A673 (cell line): ENCODE measurements at regions not wholly inside any gene's neighbourhood (a gene's known extent, or its start where the extent isn't known, plus 50 kb on each side); places are given as distances from the start of the nearest gene placed in this dataset.

Experiments
- BruUV-seq: library from RNA; stranded (reverse); fragments of 400-500 nt; replicated peaks from 2 replicates; lab custom pipeline; 2021; lab: Mats Ljungman, UMichigan
- CTCF ChIA-PET: fragments of 300-600 bp; sonication (Branson Sonifier 250); formaldehyde crosslinking; loops from one replicate; lab custom pipeline; 2022; ENCODE audit warnings: antibody characterized with exemption; lab: Charles Lee
- POLR2A ChIA-PET: fragments of 300-600 bp; sonication (Branson Sonifier 250); formaldehyde crosslinking; loops from one replicate; lab custom pipeline; 2022; ENCODE audit warnings: antibody characterized with exemption; ENCODE audit not compliant: low non-redundant PET; lab: Charles Lee
- DNase-seq: peaks from one replicate; pipeline ENCODE4 v3.0.0-alpha.2; 2015; ENCODE audit warnings: low spot score
- H3K27ac ChIP-seq: fragments of 200-600 bp; sonication (generic); 2 replicates; pipeline ENCODE4 v1.5.1; 2016; ENCODE audit warnings: mixed run types, low read depth, mild to moderate bottlenecking, mixed read lengths, antibody characterized with exemption, low read length; ENCODE audit not compliant: poor library complexity, severe bottlenecking
- H3K27me3 ChIP-seq: fragments of 200-600 bp; sonication (generic); replicated peaks from 2 replicates; pipeline ENCODE4 v1.6.1; 2017; ENCODE audit warnings: mixed run types, low read depth, mild to moderate bottlenecking, mixed read lengths, antibody characterized with exemption, low read length; ENCODE audit not compliant: insufficient read depth, poor library complexity
- H3K36me3 ChIP-seq: fragments of 200-600 bp; sonication (generic); 2 replicates; pipeline ENCODE4 v1.6.1; 2016; ENCODE audit warnings: mixed run types, mild to moderate bottlenecking, mixed read lengths, antibody characterized with exemption, low read length; ENCODE audit not compliant: insufficient read depth, poor library complexity, severe bottlenecking
- H3K4me1 ChIP-seq: fragments of 200-600 bp; sonication (generic); 2 replicates; pipeline ENCODE4 v1.6.1; 2017; ENCODE audit warnings: mixed run types, mild to moderate bottlenecking, mixed read lengths, antibody characterized with exemption, low read length; ENCODE audit not compliant: insufficient read depth, poor library complexity, severe bottlenecking
- H3K4me3 ChIP-seq: fragments of 200-600 bp; sonication (generic); 2 replicates; pipeline ENCODE4 v1.5.1; 2016; ENCODE audit warnings: low read depth, mixed run types, mild to moderate bottlenecking, mixed read lengths, low read length; ENCODE audit not compliant: poor library complexity, severe bottlenecking
- H3K9me3 ChIP-seq: fragments of 200-600 bp; sonication (generic); 2 replicates; pipeline ENCODE4 v1.6.1; 2016; ENCODE audit warnings: mixed run types, low read depth, mild to moderate bottlenecking, mixed read lengths, antibody characterized with exemption, low read length; ENCODE audit not compliant: poor library complexity, severe bottlenecking
- CTCF ChIP-seq: fragments of 300-800, 200-600 bp; sonication (generic); conservative IDR thresholded peaks from 2 replicates; pipeline ENCODE4 v1.5.1; 2017; ENCODE audit warnings: low read depth, mild to moderate bottlenecking, antibody characterized with exemption, low read length, moderate library complexity, mixed read lengths
- EZH2 ChIP-seq: fragments of 200-600 bp; sonication (generic); IDR thresholded peaks from 2 replicates; pipeline ENCODE4 v1.6.1; 2017; ENCODE audit warnings: borderline replicate concordance, low read depth, mild to moderate bottlenecking, mixed read lengths, antibody characterized with exemption, low read length; ENCODE audit not compliant: poor library complexity, severe bottlenecking
- intact Hi-C: fragments of 100-400 bp; cut with micrococcal nuclease; formaldehyde crosslinking; loops from one replicate; pipeline ENCODE4 v1.10.0; 2022; ENCODE audit not compliant: unreplicated experiment

DNA sequence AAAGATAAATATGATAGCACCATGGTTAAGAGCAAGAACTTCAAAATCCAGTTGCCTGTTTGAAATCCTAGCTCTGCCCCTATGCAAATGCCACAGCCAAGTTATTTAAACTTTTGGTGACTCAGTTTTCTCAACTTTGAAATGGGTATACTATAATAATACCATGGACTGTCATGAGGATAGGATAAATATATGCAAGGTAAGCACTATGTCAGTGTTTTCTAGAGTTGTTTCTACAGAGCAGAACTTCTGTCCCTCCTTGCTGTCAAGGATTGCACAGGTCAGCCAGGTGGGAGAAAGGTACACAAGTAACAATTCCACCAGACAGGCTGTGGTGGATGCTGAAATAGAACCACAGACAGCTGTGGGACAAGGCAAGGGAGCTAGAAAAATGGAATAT, 55.7 kb upstream of the BOD1L2 start:
- H3K27ac ChIP-seq, result no peak overlapping the region
- BruUV-seq, result no TSS peak
- CTCF ChIA-PET, result no interaction called here
- H3K27me3 ChIP-seq, result peaks cover 13% of the 10 kb centered on the region
- POLR2A ChIA-PET, result no interaction called here
- H3K4me3 ChIP-seq, result no peak overlapping the region
- intact Hi-C loops, result no loop called here
- H3K9me3 ChIP-seq, result no peaks in the 10 kb centered on the region
- H3K36me3 ChIP-seq, result no peaks in the 10 kb centered on the region
- TF ChIP-seq CTCF (no peak), EZH2 (no peak)
- no peaks in the 10 kb centered on the region for H3K4me1 ChIP-seq
- no peak for DNase-seq

DNA sequence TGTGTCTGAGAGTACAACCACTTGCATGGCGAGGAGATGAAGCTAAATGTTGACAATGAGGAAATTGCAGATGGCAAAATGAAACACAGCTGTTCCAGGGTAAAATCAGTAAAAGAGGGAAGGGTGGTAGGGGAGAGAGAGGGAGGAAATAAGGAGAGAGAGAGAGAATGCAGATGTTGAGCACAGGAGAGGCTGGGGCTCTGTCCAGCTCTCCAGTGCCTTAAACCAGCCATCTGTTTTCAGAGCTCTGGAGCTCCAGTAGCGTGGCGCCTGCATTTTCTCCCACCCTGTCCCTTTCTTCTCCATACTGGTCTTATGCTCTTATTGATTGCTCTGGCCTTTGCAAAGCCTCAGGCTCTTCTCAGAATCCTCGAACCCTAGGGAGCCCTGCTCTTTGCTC, 52.7 kb upstream of the BOD1L2 start:
- POLR2A ChIA-PET, result no interaction called here
- Histone ChIP-seq H3K27me3 (peaks cover 14% of the 10 kb centered on the region), H3K9me3 (no peaks in the 10 kb centered on the region), H3K27ac (no peak overlapping the region), H3K36me3 (no peaks in the 10 kb centered on the region), H3K4me1 (no peaks in the 10 kb centered on the region), H3K4me3 (no peak overlapping the region)
- no peak for TF ChIP-seq EZH2
- TF ChIP-seq CTCF, result no peak
- intact Hi-C loops, result no loop called here
- no peak for DNase-seq
- no TSS peak for BruUV-seq
- CTCF ChIA-PET, result no interaction called here

- H3K27me3 ChIP-seq, result peaks cover 15% of the 10 kb centered on the region
- DNase-seq, result no peak
- no peak overlapping the region for H3K27ac ChIP-seq
- no peaks in the 10 kb centered on the region for H3K9me3 ChIP-seq
- intact Hi-C loops, result no loop called here
- POLR2A ChIA-PET, result no interaction called here
- CTCF ChIA-PET, result no interaction called here
- BruUV-seq, result no TSS peak
- no peak overlapping the region for H3K4me3 ChIP-seq
- TF ChIP-seq CTCF (no peak), EZH2 (no peak)
- H3K4me1 ChIP-seq, result no peaks in the 10 kb centered on the region
- H3K36me3 ChIP-seq, result no peaks in the 10 kb centered on the region
Observed at GRCh38 chr18:57095884-57096283, 51.0 kb upstream of the BOD1L2 start.
